Medulla oblongata (tissue), 1 donor: ENCODE measurements at regions not wholly inside any gene's neighbourhood (a gene's known extent, or its start where the extent isn't known, plus 50 kb on each side); places are given as distances from the start of the nearest gene placed in this dataset.
"Not testable (repeated sequence)": the region's sequence is repeated elsewhere in the genome, so short reads cannot be mapped to it uniquely, and the experiment has no call there.

Source experiments
- DNase-seq: peaks from one replicate; pipeline ENCODE4 v3.0.0-alpha.2; 2015; ENCODE audit errors: extremely low spot score

DNA sequence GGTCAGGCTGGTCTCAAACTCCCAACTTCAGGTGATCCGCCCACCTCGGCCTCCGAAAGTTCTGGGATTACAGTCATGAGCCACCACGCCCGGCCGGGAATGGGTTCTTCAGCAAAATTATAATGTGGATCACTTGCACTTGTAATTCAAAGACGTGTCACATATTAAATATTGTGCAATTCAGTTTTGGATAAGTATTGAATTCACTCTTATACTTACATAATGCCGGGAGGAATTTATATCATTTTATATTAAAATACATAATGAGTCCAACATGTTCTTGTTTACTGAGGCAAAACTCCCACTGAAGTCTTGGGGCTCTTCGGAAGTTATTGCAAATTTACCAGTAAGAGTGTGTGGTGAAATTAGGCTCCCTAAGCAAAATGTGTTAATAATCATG lies 635.2 kb upstream of the LUZP2 start:
- no peak for DNase-seq

DNA sequence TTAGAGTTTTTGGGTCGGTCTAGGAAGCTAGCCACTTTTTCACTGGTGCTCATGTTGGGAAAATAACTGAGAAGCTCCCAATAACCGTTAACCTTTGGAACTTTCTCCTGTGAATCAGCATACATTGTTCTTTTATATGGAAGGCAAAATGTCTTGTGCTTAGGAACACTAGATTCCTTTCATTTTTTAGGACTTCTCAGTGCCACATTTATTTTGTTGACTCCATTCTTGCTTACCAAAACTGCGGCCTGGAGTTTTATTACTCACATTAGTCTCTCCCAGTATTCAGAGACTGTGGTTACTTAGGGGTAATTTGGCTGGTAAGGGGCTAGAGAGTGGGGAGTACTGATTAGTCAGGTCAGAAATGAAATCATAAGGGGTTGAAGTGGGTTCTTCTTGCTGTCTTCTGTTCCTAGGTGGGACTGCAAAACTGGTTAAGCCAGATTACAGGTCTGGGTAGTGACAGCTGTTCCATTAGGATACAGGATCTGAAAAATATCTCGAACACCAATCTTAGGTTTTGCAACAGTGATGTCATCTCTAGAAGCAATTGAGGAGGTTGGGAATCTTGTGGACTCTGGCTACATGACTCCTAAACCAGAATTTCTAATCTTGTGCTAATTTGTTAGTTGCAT lies 631.4 kb upstream of the LUZP2 start:
- no peak for DNase-seq

DNA sequence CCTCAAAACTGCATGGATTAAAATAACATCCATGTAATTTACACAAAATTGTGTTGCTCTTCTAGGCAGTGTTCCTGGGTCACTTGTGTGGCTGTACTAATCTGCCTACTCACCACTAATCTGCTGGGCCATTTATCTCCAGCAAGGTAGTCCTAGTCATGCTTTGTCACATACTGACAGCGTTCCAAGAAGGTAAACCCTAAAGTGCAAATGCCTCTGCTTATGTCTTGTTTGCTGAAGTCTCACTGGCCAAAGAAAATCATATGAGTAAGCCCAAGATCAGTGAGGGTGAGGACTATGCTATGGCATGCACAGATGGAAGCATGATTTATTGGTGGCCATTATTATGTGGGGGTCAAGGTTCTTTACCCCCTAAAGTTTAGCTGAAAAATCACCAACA lies 630.2 kb upstream of the LUZP2 start:
- DNase-seq = no peak

DNA sequence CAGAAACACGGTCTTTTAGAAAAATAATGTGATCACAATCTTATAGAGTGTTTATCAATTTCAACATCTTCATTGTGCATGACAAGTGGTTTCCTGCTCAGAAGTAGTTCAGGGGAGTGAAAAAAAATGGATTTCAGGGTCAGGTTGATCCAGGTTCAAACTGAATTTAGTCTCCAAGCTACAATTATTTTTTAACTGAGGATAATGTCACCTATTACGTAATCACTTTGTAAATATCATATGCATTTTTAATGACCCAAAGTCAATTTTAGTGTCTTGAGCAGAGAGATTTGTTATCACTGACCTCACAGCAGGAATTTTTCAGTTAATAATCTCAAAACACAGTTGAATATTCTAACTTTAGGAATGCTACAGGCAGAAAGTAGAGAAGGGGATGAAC lies 627.2 kb upstream of the LUZP2 start:
- DNase-seq = no peak

DNA sequence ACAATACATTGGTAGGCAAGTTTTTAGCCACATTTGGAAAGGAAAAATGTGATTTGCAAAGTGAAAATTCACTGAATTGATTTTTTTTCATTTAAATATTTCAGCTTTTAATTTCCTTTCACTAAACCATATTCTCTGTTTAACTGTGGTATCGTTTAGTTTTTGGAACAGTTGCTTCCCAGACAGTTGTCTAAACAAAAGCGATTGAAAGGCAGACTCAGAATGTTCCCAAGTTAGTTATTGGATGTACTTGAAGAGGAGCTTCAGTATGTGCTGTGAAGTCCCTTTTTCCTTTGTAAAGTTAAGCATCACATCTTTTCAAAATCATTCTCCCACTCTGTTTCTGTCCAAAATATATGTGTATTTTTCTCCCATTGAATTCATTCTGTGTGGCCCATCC lies 623.4 kb upstream of the LUZP2 start:
- no peak for DNase-seq

DNA sequence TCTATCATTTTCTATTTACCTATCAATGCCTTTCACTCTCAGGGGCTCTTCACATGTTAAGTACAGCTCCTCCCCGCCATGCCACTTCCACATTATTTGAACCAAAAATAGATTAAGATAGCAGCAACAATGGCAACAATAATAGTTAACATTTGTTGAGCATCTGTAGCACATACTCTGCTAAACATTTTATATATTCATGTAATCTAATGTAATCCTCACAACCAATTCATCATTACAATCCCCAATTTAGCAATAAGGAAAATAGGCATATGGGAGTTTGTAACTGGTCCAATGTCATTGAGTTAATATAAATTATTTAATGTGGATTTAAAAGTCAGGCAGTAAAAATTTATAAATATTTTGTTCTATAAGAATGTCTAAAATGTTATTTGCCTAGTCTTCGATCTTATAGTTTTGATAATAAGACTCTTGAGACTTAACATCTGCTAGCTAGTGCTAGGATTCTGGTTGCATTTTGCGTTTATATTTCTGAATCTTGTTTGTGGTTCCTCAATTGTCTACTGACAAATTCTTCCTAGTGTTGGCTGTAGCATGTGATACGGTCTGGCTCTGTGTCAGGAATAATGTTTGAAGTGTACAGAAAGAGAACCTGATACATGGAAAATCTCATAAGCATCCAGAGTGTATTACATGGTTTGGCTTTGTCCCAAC lies 621.5 kb upstream of the LUZP2 start:
- DNase-seq = no peak

DNA sequence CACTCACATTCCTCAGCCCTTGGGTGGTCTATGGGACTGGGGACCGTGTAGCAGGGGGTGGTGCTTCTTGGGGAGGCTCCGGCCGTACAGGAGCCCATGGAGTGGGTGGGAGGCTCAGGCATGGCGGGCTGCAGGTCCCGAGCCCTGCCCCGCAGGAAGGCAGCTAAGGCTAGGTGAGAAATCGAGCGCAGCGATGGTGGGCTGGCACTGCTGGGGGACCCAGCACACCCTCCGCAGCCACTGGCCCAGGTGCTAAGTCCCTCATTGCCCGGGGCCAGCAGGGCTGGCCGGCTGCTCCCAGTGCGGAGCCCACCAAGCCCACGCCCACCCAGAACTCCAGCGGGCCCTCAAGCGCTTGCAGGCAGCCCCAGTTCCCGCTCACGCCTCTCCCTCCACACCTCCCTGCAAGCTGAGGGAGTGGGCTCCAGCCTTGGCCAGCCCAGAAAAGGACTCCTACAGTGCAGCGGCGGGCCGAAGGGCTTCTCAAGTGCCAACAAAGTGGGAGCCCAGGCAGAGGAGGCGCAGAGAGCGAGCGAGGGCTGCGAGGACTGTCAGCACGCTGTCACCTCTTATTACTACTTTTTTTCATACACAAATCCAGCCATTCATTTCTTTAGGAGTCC lies 613.3 kb upstream of the LUZP2 start:
- not testable (repeated sequence) for DNase-seq

DNA sequence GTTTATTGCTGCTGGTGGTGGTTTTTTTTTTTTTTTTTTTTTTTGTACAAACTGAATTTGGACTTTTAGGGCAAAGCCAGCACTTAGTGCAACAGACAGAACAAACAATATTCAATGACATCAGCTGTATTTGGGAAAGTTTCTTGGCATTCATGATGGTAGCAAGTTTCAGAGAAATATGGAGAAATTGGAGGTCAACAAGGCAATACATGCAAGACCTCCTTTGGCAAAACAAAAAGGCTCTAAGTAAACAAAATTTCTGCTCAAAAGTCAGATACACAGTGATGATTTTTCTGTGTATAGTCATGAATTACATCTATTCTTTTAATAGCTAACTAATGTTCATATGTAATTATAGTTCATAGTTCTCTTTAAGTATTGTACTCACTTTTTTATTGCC lies 612.5 kb upstream of the LUZP2 start:
- no peak for DNase-seq

DNA sequence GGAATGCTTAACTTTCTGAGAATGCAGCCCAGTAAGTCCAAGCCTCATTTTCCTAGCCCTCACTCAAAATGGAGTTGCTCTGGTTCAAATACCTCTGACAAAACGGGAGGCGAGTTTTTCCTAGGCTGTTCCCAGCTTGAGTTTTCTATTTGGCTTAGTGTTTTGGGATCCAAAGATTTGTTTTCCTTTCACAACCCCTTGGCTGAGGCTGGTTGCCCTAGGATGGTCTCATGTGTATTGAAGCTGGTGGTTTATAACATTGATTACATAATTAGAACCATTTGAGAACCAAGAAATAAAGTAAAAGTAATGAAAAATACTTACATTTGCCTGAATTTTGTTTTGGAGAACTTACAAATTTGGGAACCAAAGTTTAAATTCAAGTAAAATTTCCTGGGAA lies 611.1 kb upstream of the LUZP2 start:
- no peak for DNase-seq

DNA sequence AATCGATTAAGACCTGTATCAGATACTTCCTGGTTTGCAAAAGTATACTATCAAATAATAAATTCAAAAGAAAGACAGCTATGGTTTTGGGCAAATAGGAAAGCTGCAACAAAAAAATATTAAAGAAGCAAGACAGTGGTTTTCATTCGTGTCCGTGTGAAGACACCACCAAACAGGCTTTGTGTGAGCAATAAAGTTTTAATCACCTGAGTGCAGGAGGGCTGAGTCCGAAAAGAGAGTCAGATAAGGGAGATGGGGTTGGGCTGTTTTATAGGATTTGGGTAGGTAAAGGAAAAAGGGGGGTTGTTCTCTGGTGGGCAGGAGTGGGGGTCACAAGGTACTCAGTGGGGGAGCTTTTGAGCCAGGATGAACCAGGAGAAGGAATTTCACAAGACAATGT lies 609.7 kb upstream of the LUZP2 start:
- DNase-seq = not testable (repeated sequence)

DNA sequence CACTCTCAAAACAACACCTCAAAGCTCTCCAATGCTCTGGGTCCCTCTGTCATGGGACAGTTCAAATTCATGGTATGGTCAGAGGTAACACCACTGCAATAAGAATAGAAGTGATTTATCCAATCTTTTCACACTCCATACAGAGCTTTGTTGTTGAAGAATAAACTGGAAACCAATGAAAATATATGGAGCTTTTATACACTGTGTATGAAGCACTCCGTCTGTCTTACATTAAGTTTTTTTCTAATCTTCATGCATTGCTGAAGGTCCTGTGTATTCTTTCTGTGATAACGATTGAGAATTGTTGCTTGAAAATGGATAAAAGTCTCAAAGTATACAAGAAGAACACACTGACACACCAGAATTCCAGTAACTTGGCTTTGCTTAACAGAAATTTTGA lies 603.7 kb upstream of the LUZP2 start:
- no peak for DNase-seq

DNA sequence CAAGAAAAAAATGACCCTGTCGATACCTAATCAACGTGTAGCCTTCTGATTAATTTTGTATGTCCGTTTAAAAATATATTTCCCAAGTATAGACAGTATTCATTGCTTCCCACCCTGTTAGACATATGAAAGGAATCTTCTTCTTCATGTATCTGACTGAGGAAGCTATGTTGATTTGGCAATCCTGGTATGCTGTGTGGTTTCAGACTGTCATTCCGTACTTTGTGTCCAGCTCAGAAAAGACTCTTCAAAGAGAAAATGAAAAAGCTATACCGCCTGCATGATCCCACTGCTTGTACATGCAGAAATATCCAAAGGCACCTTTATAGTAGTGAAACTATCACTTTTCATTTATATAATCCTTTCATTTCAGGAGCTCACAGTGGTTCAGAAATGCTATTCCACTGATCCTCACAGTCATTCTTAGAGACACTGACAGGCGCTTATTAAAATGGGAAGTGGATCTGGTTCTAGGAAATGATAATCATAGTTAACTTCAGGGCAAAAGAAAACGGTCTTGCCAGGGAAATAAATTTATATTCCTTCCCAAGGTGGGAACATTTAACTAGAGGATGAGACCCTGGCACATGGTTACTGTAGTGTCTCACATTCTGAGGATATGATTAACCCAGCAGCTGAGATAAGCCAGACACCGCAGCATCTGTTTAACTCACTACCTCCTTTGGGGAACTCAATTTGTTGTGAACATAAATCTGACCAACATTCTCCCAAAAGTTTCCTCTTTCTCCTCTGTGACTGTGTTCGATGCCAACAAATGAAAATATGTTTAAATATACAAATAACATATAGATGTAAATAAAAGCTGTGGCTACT lies 599.2 kb upstream of the LUZP2 start:
- DNase-seq = no peak

DNA sequence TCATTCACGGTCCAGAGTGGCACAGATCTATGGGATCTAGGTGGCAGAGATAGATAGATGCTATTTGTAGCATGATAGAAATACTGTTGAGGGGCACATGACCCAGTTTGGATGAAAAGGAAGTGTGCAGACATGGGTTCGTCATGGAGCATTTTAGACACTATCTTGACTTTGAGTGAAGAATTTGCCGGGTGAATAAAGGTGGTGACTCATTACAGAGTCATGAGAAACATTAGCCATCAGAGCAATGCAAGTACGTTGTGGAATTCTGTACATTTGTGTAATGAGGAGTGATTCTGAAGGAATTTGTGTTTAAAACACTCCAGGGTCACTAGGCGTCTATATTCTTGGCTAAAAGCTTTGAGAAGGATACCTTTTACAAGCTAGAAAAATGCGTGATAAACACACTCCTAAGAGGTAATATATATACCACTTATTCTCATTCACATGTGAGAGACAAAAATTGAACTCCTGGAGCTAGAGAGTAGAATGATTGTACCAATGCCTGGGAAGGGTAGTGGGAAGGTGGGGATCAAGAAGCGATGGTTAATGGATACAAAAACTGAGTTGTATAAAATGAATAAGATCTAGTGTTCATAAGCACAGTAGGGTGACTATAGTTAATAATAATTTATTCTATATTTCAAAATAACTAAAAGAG lies 593.7 kb upstream of the LUZP2 start:
- DNase-seq = no peak

DNA sequence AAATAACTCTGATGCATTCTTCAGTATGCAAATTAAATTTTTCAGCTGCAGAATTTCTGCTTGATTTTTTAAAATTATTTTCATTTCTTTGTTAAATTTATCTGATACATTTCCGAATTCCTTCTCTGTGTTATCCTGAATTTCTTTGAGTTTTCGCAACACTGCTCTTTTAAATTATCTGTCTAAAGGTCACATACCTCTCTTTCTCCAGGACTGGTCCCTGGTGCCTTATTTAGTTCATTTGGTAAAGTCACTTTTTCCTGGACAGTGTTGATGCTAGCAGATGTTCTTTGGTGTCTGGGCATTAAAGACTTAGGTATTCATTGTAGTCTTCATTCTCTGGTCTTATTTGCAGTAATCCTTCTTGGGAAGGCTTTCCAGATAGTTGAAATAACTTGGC lies 577.4 kb upstream of the LUZP2 start:
- DNase-seq = no peak

DNA sequence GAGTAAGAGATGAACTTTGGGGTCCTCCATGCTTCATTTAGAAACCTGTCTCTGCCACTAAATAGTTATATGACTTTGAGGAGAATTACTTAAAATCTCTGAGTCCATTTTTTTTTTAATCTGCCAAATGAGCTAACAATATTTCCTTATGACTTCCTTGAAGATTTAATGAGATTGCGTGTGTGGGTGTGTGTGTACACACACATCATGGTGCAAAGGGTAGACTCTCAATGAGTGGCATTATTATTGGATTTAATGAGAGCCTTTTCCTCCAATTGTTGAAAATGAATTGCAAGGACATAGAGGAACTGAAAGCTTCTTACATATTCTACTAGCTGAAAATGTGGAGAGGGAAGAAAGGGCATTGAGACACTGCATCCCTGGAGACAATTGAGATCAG lies 573.5 kb upstream of the LUZP2 start:
- no peak for DNase-seq

DNA sequence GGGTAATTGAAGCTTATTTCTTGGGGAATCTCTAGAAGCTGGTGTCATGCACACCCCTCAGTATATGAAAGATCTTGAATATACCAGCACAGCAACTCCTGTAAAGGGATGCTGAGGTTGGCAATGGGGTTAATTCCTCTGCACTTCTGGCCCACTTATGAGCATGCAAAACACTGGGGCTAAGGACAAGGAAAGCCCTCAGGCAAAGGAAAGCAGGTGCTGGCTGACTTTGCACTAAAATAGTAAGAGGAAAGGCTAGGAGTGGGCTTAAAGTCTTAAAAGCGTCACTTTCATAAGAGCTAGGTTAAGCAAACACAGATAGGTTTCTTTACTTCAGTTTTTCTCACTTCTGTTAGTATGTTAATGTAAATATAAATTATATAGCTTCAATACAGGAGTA lies 572.6 kb upstream of the LUZP2 start:
- DNase-seq = no peak

DNA sequence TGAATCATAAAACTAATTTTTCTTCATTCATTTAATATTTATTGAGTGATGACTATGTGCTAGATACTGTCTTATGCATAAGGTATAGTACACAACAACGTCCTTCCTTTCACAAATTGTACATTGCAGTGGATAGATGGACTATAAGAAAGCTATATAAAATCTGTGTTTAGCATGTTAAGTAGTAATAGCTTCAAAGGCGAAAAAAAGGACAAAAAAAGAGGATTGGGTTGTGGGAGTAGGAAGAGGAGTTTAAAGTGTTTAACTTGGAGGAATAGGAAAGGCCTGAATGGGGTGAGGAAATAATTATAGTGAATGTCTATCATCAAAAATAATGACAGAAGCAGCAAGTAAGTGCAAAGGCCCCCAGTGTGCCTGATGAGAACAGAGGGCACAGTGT lies 565.4 kb upstream of the LUZP2 start:
- no peak for DNase-seq

DNA sequence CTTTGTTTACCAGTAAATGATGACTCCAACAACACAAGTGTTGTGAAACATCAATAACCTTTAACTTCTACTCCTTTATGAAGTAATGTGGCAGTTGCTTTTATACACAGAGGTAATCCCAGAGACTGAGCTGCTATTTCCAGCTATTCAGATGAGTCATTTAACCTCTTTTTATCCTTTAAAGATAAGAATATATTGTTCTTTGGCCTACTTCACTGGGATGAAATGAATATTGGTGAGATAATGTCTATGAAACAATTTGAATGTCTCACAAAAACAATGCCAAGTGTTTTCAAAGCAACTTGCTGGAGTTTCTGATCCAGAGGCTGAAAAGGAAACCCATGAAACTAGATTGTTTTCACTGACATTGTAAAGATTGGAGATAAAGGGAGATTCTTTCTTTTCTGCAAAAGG lies 564.4 kb upstream of the LUZP2 start:
- no peak for DNase-seq

DNA sequence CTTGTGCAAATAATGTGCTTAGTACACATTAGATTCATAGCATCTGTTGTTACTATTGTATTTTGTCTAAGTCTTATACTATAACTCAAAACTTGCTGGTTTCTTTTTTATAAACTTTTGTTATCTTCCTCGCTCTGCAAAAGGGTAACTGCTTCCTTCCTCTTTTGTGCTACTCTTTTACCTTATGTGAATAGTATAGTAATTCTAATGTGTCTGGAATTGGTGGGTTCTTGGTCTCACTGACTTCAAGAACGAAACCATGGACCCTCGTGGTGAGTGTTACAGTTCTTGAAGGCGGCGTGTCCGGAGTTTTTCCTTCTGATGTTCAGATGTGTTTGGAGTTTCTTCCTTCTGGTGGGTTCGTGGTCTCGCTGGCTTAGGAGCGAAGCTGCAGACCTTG lies 563.1 kb upstream of the LUZP2 start:
- no peak for DNase-seq

DNA sequence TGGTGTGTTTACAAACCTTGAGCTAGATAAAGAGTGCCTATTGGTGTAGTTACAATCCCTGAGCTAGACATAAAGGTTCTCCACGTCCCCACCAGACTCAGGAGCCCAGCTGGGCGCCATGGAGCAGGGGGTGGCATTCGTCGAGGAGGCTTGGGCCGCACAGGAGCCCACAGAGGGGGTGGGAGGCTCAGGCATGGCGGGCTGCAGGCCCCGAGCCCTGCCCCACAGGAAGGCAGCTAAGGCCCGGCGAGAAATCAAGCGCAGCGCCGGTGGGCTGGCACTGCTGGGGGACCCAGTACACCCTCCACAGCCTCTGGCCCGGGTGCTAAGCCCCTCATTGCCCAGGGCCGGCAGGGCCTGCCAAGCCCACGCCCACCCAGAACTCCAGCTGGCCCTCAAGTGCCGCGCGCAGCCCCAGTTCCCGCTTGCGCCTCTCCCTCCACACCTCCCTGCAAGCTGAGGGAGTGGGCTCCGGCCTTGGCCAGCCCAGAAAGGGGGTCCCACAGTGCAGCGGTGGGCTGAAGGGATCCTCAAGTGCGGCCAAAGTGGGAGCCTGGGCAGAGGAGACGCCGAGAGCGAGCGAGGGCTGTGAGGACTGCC lies 562.1 kb upstream of the LUZP2 start:
- DNase-seq = not testable (repeated sequence)

DNA sequence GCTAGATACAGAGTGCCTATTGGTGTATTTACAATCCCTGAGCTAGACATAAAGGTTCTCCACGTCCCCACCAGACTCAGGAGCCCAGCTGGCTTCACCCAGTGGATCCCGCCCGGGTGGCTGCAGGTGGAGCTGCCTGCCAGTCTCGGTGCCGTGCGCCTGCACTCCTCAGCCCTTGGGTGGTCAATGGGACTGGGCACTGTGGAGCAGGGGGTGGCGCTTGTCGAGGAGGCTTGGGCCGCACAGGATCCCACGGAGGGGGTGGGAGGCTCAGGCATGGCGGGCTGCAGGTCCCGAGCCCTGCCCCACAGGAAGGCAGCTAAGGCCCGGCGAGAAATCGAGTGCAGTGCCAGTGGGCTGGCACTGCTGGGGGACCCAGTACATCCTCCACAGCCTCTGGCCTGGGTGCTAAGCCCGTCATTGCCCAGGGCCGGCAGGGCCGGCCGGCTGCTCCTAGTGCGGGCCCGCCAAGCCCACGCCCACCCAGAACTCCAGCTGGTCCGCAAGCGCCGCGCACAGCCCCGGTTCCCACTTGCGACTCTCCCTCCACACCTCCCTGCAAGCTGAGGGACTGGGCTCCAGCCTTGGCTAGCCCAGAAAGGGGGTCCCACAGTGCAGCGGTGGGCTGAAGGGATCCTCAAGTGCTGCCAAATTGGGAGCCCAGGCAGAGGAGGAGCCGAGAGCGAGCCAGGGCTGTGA lies 554.6 kb upstream of the LUZP2 start:
- DNase-seq = not testable (repeated sequence)
